Keratinocyte (primary cell): ENCODE measurements at regions not wholly inside any gene's neighbourhood (a gene's known extent, or its start where the extent isn't known, plus 50 kb on each side); places are given as distances from the start of the nearest gene placed in this dataset.

Experiments used
- DNase-seq: peaks from one replicate; pipeline ENCODE4 v3.0.0-alpha.2; 2011; ENCODE audit warnings: low read depth, missing footprints, low spot score
- FAIRE-seq: peaks from 2 replicates; lab custom pipeline; 2011; peaks lifted over from hg19 to GRCh38; lab: Jason Lieb, UNC
- H2AFZ ChIP-seq: 2 replicates; pipeline ENCODE4 v1.6.0; 2012; ENCODE audit warnings: low read length, control low read depth, inconsistent platforms; ENCODE audit not compliant: control insufficient read depth
- H3K27ac ChIP-seq: 2 replicates; pipeline ENCODE4 v1.5.1; 2011; ENCODE audit warnings: low read length; ENCODE audit not compliant: control insufficient read depth, insufficient read depth
- H3K27me3 ChIP-seq: 3 replicates; pipeline ENCODE4 v1.6.0; 2011; ENCODE audit warnings: low read length; ENCODE audit not compliant: control insufficient read depth, insufficient read depth; ENCODE audit errors: extremely low read depth
- H3K36me3 ChIP-seq, 2 experiments: 2 replicates in 1 of 2; 3 replicates in 1 of 2; pipeline ENCODE4 v1.5.1; 2011; ENCODE audit warnings: low read length in 2 of 2, mild to moderate bottlenecking in 1 of 2; ENCODE audit not compliant: control insufficient read depth in 2 of 2, insufficient read depth in 2 of 2; ENCODE audit errors: extremely low read depth in 1 of 2
- H3K4me1 ChIP-seq: 3 replicates; pipeline ENCODE4 v1.5.1; 2011; ENCODE audit warnings: low read length; ENCODE audit not compliant: control insufficient read depth, insufficient read depth; ENCODE audit errors: extremely low read depth
- H3K4me2 ChIP-seq: 3 replicates; pipeline ENCODE4 v1.6.0; 2011; ENCODE audit warnings: low read depth, low read length; ENCODE audit not compliant: control insufficient read depth, insufficient read depth; ENCODE audit errors: extremely low read depth
- H3K4me3 ChIP-seq, 3 experiments: fragments of 200-600 bp in 1 of 3; sonication (generic) in 1 of 3; 2 replicates in 2 of 3; 3 replicates in 1 of 3; pipeline ENCODE4 v1.5.1; 2011 to 2016; ENCODE audit warnings: low read length in 3 of 3, mild to moderate bottlenecking in 3 of 3, control low read depth in 2 of 3, inconsistent platforms in 1 of 3, low read depth in 1 of 3, mixed read lengths in 1 of 3, mixed run types in 1 of 3, moderate library complexity in 1 of 3; ENCODE audit not compliant: control insufficient read depth in 2 of 3, insufficient read depth in 2 of 3; ENCODE audit errors: extremely low read depth in 1 of 3
- H3K79me2 ChIP-seq: 2 replicates; pipeline ENCODE4 v1.6.0; 2012; ENCODE audit warnings: low read length; ENCODE audit not compliant: control insufficient read depth, insufficient read depth
- H3K9ac ChIP-seq: 3 replicates; pipeline ENCODE4 v1.6.0; 2011; ENCODE audit warnings: low read length; ENCODE audit not compliant: control insufficient read depth, insufficient read depth; ENCODE audit errors: extremely low read depth
- H3K9me1 ChIP-seq: 3 replicates; pipeline ENCODE4 v1.6.0; 2011; ENCODE audit warnings: low read length; ENCODE audit not compliant: control insufficient read depth, insufficient read depth; ENCODE audit errors: extremely low read depth
- H3K9me3 ChIP-seq: 2 replicates; pipeline ENCODE4 v1.5.1; 2012; ENCODE audit warnings: low read depth, low read length; ENCODE audit not compliant: control insufficient read depth
- H4K20me1 ChIP-seq: 3 replicates; pipeline ENCODE4 v1.6.0; 2011; ENCODE audit warnings: low read length; ENCODE audit not compliant: control insufficient read depth, insufficient read depth; ENCODE audit errors: extremely low read depth
- EZH2 ChIP-seq: IDR thresholded peaks from one replicate; pipeline ENCODE4 v1.6.1; 2012; ENCODE audit warnings: inconsistent platforms, mild to moderate bottlenecking, low read length, moderate library complexity
- dilution Hi-C: fragments of 300-500 bp; cut with MboI; formaldehyde crosslinking; loops from one replicate; pipeline ENCODE4 v1.7.0; 2020; ENCODE audit warnings: low sequenced_read_pairs; ENCODE audit not compliant: extremely low pct_ligation_motif_present
- TF ChIP-seq, protein P1 (sequence below), 3 experiments: IDR thresholded peaks in 1 of 3; conservative IDR thresholded peaks in 1 of 3; optimal IDR thresholded peaks in 1 of 3; 2 replicates in 2 of 3; 3 replicates in 1 of 3; pipeline versions ENCODE3 to v1.5.1; 2011; ENCODE audit warnings: low read length in 3 of 3, mild to moderate bottlenecking in 3 of 3, moderate library complexity in 2 of 3, control low read depth in 1 of 3, inconsistent platforms in 1 of 3; ENCODE audit not compliant: insufficient read depth in 2 of 3; ENCODE audit errors: extremely low read depth in 1 of 3

DNA sequence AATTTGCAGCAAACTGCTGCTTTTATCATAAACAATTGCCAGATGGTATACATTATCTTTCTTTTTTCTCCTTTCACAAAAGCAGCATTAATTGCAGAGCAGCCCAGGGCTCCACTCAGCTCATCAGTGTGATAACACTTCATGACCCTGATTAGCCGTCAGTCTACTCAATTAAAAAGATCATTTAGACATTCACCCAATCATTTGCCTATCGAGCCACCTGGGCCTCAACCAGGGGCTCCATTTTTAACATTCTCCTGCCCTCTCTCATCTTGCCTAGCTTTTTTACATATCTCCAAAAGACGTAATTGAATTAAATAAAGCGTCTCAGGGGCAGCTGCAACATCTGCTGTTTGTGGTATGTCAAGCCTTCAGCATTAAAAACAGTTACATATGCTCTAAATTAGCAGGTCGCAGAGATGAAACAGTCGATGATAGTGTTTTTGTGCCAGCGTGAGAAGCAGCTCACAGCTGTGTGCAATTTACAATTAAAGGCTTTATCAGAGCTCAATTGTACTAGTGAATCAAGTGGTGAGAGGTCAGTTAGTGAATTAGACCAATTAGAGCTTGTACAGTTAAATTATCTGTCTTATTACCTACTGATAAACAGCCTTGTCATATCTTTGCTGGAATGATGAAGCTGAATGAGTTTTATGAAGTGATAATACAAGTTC lies 522.5 kb downstream of the ETV1 start:
- H2AFZ ChIP-seq: no peak overlapping the region
- H3K9me3 ChIP-seq: no peaks in the 10 kb centered on the region
- no peaks in the 10 kb centered on the region for H3K9me1 ChIP-seq
- no peak for DNase-seq
- H3K79me2 ChIP-seq: no peaks in the 10 kb centered on the region
- dilution Hi-C loops: no loop called here
- no peak overlapping the region for H3K9ac ChIP-seq
- FAIRE-seq: no peak
- no peak overlapping the region for H3K27ac ChIP-seq
- no peak overlapping the region for H3K4me3 ChIP-seq
- H4K20me1 ChIP-seq: no peaks in the 10 kb centered on the region
- TF ChIP-seq, protein P1, sequence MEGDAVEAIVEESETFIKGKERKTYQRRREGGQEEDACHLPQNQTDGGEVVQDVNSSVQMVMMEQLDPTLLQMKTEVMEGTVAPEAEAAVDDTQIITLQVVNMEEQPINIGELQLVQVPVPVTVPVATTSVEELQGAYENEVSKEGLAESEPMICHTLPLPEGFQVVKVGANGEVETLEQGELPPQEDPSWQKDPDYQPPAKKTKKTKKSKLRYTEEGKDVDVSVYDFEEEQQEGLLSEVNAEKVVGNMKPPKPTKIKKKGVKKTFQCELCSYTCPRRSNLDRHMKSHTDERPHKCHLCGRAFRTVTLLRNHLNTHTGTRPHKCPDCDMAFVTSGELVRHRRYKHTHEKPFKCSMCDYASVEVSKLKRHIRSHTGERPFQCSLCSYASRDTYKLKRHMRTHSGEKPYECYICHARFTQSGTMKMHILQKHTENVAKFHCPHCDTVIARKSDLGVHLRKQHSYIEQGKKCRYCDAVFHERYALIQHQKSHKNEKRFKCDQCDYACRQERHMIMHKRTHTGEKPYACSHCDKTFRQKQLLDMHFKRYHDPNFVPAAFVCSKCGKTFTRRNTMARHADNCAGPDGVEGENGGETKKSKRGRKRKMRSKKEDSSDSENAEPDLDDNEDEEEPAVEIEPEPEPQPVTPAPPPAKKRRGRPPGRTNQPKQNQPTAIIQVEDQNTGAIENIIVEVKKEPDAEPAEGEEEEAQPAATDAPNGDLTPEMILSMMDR (optimal IDR thresholded peaks at IDR 0.05 in 1 of 3, IDR thresholded peaks at IDR 0.05 in 1 of 3, conservative IDR thresholded peaks at IDR 0.05 in 1 of 3; ENCODE audit: extremely low read depth in 1 of 3, insufficient read depth in 2 of 3, low read length in 3 of 3): no peak
- no peak for TF ChIP-seq EZH2
- H3K4me2 ChIP-seq: no peak overlapping the region
- H3K36me3 ChIP-seq: no peaks in the 10 kb centered on the region
- H3K4me1 ChIP-seq: no peaks in the 10 kb centered on the region
- H3K27me3 ChIP-seq: no peaks in the 10 kb centered on the region

DNA sequence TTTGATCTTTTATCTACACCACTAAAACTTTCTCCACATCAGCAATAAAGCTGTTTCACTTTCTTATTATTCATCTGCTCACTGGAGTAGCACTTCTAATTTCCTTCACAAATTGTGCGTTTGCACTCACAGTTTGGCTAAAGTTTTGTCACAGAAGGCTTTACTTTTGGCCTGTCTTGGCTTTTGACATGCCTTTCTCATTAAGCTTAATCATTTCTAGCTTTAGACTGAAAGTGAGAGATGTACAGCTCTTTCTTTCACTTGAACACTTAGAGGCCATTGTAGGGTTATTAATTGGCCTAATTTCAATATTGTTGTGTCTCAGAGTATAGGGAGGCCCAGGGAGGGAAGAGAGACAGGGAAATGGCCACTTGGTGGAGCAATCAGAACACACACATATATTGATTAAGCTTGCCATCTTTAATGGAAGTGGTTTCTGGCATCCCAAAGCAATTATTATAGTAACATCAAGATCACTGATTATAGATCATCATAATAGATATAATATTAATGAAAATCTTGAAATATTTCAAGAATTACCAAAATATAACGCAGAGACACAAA lies 512.5 kb downstream of the ETV1 start:
- Histone ChIP-seq H3K79me2 (no peaks in the 10 kb centered on the region), H3K9me3 (no peaks in the 10 kb centered on the region), H3K4me2 (no peak overlapping the region), H3K27me3 (no peaks in the 10 kb centered on the region), H3K4me3 (no peak overlapping the region), H3K27ac (no peak overlapping the region), H4K20me1 (no peaks in the 10 kb centered on the region), H3K9ac (no peak overlapping the region), H3K4me1 (no peaks in the 10 kb centered on the region), H3K9me1 (no peaks in the 10 kb centered on the region), H2AFZ (no peak overlapping the region), H3K36me3 (no peaks in the 10 kb centered on the region)
- dilution Hi-C loops: no loop called here
- DNase-seq (no peak), FAIRE-seq (no peak)
- no peak for TF ChIP-seq EZH2
- TF ChIP-seq, protein P1 (optimal IDR thresholded peaks at IDR 0.05 in 1 of 3, IDR thresholded peaks at IDR 0.05 in 1 of 3, conservative IDR thresholded peaks at IDR 0.05 in 1 of 3; ENCODE audit: extremely low read depth in 1 of 3, insufficient read depth in 2 of 3, low read length in 3 of 3): no peak
